ENCODE measurements at regions not wholly inside any gene's neighbourhood (a gene's known extent, or its start where the extent isn't known, plus 50 kb on each side); places are given as distances from the start of the nearest gene placed in this dataset.

GRCh38 chr13:78334059-78334458 lies 269.3 kb downstream of the POU4F1 start:
- no peaks in the 10 kb centered on the region for H3K9me3 Mint-ChIP-seq (ENCODE audit: unreplicated experiment)
- no peaks in the 10 kb centered on the region for H3K36me3 Mint-ChIP-seq (ENCODE audit: unreplicated experiment)
- peaks cover 6% of the 10 kb centered on the region for H3K4me1 Mint-ChIP-seq (ENCODE audit: low read depth, unreplicated experiment)
- no peak for TF ChIP-seq CTCF (IDR thresholded peaks at IDR 0.05; ENCODE audit: partially characterized antibody, unreplicated experiment)
- H3K27ac Mint-ChIP-seq (ENCODE audit: unreplicated experiment): no peak overlapping the region
- H3K4me3 Mint-ChIP-seq (ENCODE audit: unreplicated experiment): no peak overlapping the region
- peaks cover 2% of the 10 kb centered on the region for H3K27me3 Mint-ChIP-seq (ENCODE audit: unreplicated experiment)
- DNase-seq: no peak

DNA sequence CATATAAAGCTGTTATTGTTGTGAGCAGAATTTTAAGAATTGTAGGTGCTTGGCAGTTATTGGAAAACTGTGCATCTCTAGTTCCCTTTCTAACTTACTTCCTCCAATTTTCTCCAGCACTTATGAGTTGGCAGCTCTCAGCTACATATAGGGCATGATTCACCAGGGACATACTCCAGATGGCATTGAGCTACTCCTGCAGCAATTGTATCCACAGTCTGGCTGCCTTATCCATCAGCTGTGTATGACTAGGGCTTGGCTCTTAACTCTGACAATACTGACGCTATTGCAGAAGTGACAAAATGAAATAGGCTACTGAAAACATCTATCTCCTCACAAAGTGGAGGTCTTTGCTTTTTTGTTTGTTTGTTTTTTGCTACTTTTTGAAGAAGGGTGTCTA lies 276.7 kb downstream of the POU4F1 start:
- H3K4me3 Mint-ChIP-seq (ENCODE audit: unreplicated experiment): no peak overlapping the region
- no peak for DNase-seq
- H3K27ac Mint-ChIP-seq (ENCODE audit: unreplicated experiment): peak overlapping the region; percentile 81

GRCh38 chr13:78325585-78325984 lies 277.8 kb downstream of the POU4F1 start:
- Mint-ChIP-seq H3K4me1 (ENCODE audit: low read depth, unreplicated experiment) (peaks cover 17% of the 10 kb centered on the region), H3K36me3 (ENCODE audit: unreplicated experiment) (no peaks in the 10 kb centered on the region), H3K27me3 (ENCODE audit: unreplicated experiment) (no peaks in the 10 kb centered on the region), H3K27ac (ENCODE audit: unreplicated experiment) (peak overlapping the region; percentile 1), H3K4me3 (ENCODE audit: unreplicated experiment) (no peak overlapping the region), H3K9me3 (ENCODE audit: unreplicated experiment) (no peaks in the 10 kb centered on the region)
- DNase-seq: no peak
- no peak for TF ChIP-seq CTCF (IDR thresholded peaks at IDR 0.05; ENCODE audit: partially characterized antibody, unreplicated experiment)

More for the DNA sequence above, 276.7 kb downstream of the POU4F1 start:
- H3K4me1 Mint-ChIP-seq (ENCODE audit: low read depth, unreplicated experiment): peaks cover 18% of the 10 kb centered on the region
- TF ChIP-seq CTCF (IDR thresholded peaks at IDR 0.05; ENCODE audit: partially characterized antibody, unreplicated experiment): no peak
- H3K27me3 Mint-ChIP-seq (ENCODE audit: unreplicated experiment): no peaks in the 10 kb centered on the region
- H3K36me3 Mint-ChIP-seq (ENCODE audit: unreplicated experiment): no peaks in the 10 kb centered on the region
- no peaks in the 10 kb centered on the region for H3K9me3 Mint-ChIP-seq (ENCODE audit: unreplicated experiment)

GRCh38 chr13:78323848-78324247 lies 279.5 kb downstream of the POU4F1 start:
- DNase-seq: no peak
- no peak for TF ChIP-seq CTCF (IDR thresholded peaks at IDR 0.05; ENCODE audit: partially characterized antibody, unreplicated experiment)
- H3K4me1 Mint-ChIP-seq (ENCODE audit: low read depth, unreplicated experiment): peaks cover 12% of the 10 kb centered on the region
- no peak overlapping the region for H3K4me3 Mint-ChIP-seq (ENCODE audit: unreplicated experiment)
- no peaks in the 10 kb centered on the region for H3K27me3 Mint-ChIP-seq (ENCODE audit: unreplicated experiment)
- H3K36me3 Mint-ChIP-seq (ENCODE audit: unreplicated experiment): no peaks in the 10 kb centered on the region
- H3K9me3 Mint-ChIP-seq (ENCODE audit: unreplicated experiment): no peaks in the 10 kb centered on the region
- H3K27ac Mint-ChIP-seq (ENCODE audit: unreplicated experiment): no peak overlapping the region

GRCh38 chr13:78323040-78323439 lies 280.3 kb downstream of the POU4F1 start:
- peaks cover 12% of the 10 kb centered on the region for H3K4me1 Mint-ChIP-seq (ENCODE audit: low read depth, unreplicated experiment)
- TF ChIP-seq CTCF (IDR thresholded peaks at IDR 0.05; ENCODE audit: partially characterized antibody, unreplicated experiment): no peak
- H3K9me3 Mint-ChIP-seq (ENCODE audit: unreplicated experiment): no peaks in the 10 kb centered on the region
- no peaks in the 10 kb centered on the region for H3K36me3 Mint-ChIP-seq (ENCODE audit: unreplicated experiment)
- H3K27ac Mint-ChIP-seq (ENCODE audit: unreplicated experiment): no peak overlapping the region
- H3K4me3 Mint-ChIP-seq (ENCODE audit: unreplicated experiment): no peak overlapping the region
- no peaks in the 10 kb centered on the region for H3K27me3 Mint-ChIP-seq (ENCODE audit: unreplicated experiment)
- DNase-seq: no peak

All from glutamatergic neuron (in vitro differentiated cells).